Cardiac fibroblast (primary cell): ENCODE measurements at regions not wholly inside any gene's neighbourhood (a gene's known extent, or its start where the extent isn't known, plus 50 kb on each side); places are given as distances from the start of the nearest gene placed in this dataset.

Source experiments
- DNase-seq, 2 donors: peaks; one replicate each; pipeline versions ENCODE4 v3.0.0 to v3.0.0-alpha.2; 2010; ENCODE audit warnings: low read depth in 2 of 2
- H3K4me3 ChIP-seq, 2 donors: replicated peaks in 1 of 2; 1 replicate in 1 of 2; 2 replicates in 1 of 2; pipeline ENCODE4 v1.5.1; 2011; ENCODE audit warnings: low read depth in 2 of 2, low read length in 2 of 2, mild to moderate bottlenecking in 2 of 2, moderate library complexity in 1 of 2
- CTCF ChIP-seq: IDR thresholded peaks from one replicate; pipeline ENCODE4 v1.5.1; 2011; ENCODE audit warnings: low read depth, mild to moderate bottlenecking, low read length, inconsistent platforms

DNA sequence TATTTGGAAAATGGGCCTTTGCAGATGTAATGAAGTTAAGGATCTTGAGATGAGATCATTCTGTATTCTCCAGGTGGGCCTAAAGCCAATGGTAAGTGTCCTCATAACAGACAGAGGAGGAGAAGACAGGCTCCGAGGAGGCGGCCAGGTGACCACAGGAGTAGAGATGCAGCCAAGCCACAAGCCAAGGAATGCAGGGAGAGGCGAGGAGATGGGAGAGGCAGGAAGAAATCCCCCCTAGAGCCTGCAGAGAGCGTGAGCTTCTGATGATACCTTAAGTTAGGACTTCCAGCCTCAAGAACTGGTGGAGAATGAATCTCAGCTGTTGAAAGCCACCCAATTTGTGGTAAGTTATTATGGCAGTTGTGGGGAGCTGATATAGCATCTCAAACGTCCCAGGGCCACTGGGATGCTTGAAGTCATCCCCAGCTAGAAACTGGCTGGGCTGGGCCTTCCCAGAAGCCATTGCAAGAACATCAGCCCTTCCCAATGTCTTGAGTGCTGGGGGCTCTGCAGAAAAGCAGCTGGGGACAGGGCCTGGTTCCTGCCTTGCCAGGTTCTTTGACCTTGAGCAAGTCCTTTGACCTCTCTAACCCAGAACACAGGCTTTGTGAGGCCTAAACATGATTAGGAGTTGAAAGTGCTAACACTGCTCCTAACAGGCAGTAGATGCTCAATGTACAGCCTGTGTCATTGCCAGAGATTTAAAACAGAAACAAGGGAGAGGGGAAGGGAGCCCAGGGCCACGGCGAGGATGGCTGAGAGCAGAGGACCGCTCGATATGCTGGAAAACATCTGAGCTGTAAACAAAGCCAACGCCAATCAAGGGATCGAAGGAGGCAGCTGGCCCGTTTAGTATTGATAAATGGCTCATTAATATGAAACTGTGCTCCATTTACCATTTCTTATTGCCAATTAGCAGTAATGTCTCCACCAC lies 632.3 kb downstream of the TBC1D22A start:
- H3K4me3 ChIP-seq, result no peak overlapping the region
- no peak for TF ChIP-seq CTCF
- no peak for DNase-seq

- H3K4me3 ChIP-seq, result no peak overlapping the region
- TF ChIP-seq CTCF, result no peak
- no peak for DNase-seq
These were observed 630.7 kb downstream of the TBC1D22A start for GRCh38 chr22:47393191-47393590.

DNA sequence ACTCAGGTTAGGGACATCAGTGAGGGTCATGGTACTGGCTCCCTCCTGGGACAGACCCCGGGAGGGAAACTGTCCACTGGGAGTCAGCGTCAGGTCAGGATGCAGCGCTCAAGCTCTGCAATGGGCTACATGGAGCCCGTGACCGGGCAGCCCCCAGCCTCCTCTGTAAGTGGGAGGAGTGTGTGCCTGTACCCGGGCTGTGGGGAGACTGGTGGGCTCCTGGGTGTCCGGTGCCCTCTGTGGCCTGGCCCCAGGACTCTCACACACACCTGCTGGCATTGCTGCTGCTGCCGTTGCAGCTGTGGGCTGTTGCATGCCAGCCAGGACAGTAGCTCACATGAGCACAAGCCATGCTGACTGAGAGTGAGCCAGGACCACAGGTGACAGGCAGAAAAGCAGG lies 630.3 kb downstream of the TBC1D22A start:
- no peak for DNase-seq
- H3K4me3 ChIP-seq, result no peak overlapping the region
- no peak for TF ChIP-seq CTCF

DNA sequence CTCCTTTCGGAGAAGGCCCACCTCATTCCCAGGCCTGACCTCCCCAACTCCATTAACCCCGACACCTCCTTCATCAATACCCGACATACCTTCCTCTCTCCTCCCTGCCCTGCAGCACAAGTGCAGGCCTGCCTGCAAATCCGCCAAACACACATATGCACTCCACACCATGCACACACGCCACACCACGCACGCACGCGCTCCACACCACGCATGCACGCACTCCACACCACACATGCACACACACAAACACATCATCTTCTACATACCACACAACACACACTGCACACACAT lies 629.6 kb downstream of the TBC1D22A start:
- no peak overlapping the region for H3K4me3 ChIP-seq
- TF ChIP-seq CTCF, result no peak
- no peak for DNase-seq

DNA sequence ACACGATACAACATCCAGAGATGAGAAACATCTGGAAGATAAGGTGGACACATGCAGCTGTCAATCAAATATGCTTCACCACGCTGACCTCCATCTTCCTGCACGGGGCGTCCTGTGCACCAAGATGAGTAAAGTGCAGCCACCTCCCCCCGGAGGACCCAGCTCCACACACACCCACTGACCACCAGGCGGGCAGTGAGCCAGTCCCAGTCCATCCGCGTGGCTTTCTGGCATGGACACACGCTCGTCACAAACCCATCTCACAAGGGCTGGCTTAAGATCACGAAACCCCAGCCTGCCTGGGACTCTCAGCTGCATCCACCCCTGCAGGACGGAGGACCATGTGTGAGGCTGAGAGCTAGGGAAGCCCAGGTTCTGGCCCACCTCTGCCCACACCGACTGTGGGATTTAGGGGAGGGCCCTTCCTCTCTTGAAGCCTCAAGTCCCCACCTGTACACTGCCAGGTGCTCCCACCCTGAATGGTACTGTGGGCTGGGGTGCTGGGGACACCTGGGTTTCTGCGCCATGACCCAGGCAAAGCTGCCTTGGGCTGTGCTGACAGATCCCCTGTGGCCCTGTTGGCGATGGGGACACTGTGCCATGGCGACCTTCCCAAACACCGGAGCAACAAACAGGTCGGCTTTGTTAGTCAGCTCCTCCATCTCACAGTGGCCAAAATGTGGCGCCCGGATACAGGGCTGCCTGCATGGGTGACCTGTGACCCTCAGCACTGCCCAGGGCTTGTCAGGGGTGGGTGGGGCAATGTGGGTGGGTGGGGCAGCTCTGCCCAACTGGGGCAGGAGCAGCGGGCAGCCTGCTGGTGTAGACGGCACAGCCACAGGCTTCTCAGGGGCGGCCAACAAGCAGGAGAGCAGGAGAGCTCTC lies 629.0 kb downstream of the TBC1D22A start:
- H3K4me3 ChIP-seq, result no peak overlapping the region
- no peak for TF ChIP-seq CTCF
- DNase-seq, result no peak

DNA sequence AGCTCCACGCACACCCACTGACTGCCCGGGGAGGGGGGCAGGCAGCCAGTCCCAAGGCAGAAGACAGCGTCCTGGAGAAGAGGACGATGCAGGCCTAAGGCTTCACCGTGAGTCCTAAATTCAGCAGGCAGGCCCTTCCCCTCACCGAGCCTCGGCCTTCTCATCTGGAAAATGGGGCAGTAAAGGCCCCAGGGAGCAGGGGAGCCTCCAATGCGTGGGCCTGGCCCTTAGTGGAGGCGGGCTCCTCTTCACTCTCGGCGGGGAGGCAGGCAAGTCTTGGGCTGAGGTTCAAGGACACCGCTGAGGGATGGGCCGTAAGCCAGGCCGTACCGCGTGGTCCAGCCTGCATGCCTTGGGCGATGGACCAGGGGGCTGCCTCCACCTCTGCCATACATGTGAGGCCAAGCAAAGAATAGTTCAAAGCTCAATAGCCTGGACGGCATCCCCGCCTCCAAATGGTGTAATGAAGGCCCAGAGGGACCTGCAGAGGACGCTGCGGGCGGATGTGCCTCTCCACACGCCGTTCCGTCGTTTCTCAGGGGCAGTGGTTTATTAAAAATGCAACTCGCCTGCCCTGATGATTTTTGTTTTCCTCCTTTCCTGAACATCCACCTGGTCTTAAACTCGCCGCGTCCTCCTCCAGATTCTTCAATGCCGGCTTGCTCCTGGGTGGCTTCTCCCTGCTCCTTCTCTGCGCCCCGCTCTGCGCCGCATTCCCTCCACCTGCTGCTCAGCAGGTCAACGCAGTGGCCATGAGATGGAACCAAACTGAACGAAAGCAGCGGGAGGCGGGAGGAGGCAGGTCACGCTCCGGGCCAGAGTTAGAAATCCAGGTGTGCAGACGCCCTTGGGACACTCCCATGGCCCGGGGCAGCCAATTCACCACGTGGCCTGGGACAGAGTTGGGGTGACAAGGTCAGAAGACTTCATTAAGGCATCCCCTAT lies 627.8 kb downstream of the TBC1D22A start:
- H3K4me3 ChIP-seq, result no peak overlapping the region
- no peak for TF ChIP-seq CTCF
- DNase-seq, result no peak
